ENCODE measurements at regions not wholly inside any gene's neighbourhood (a gene's known extent, or its start where the extent isn't known, plus 50 kb on each side); places are given as distances from the start of the nearest gene placed in this dataset.
A peak's percentile ranks its signal among the peaks of the same experiment; 100 is the strongest.

GRCh38 chr3:24060055-24060454 lies 115.0 kb downstream of the NR1D2 start:
- H3K4me1 Mint-ChIP-seq, result peaks cover 33% of the 10 kb centered on the region
- no peaks in the 10 kb centered on the region for H3K27me3 Mint-ChIP-seq (ENCODE audit: low read depth, poor library complexity)
- TF ChIP-seq, protein P1, sequence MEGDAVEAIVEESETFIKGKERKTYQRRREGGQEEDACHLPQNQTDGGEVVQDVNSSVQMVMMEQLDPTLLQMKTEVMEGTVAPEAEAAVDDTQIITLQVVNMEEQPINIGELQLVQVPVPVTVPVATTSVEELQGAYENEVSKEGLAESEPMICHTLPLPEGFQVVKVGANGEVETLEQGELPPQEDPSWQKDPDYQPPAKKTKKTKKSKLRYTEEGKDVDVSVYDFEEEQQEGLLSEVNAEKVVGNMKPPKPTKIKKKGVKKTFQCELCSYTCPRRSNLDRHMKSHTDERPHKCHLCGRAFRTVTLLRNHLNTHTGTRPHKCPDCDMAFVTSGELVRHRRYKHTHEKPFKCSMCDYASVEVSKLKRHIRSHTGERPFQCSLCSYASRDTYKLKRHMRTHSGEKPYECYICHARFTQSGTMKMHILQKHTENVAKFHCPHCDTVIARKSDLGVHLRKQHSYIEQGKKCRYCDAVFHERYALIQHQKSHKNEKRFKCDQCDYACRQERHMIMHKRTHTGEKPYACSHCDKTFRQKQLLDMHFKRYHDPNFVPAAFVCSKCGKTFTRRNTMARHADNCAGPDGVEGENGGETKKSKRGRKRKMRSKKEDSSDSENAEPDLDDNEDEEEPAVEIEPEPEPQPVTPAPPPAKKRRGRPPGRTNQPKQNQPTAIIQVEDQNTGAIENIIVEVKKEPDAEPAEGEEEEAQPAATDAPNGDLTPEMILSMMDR (IDR thresholded peaks at IDR 0.05), result no peak
- no peak for DNase-seq
- H3K27ac Mint-ChIP-seq, result no peak overlapping the region
- no peak overlapping the region for H3K4me3 Mint-ChIP-seq
- peaks cover 9% of the 10 kb centered on the region for H3K9me3 Mint-ChIP-seq
- H3K36me3 Mint-ChIP-seq (ENCODE audit: low read depth), result no peaks in the 10 kb centered on the region

GRCh38 chr3:24062916-24063315 lies 117.8 kb downstream of the NR1D2 start:
- Mint-ChIP-seq H3K27me3 (ENCODE audit: low read depth, poor library complexity) (no peaks in the 10 kb centered on the region), H3K4me1 (peaks cover 33% of the 10 kb centered on the region), H3K4me3 (no peak overlapping the region), H3K27ac (peak overlapping the region; percentile 84), H3K9me3 (peaks cover 3% of the 10 kb centered on the region), H3K36me3 (ENCODE audit: low read depth) (no peaks in the 10 kb centered on the region)
- DNase-seq, result no peak
- TF ChIP-seq, protein P1 (IDR thresholded peaks at IDR 0.05), result no peak
